H1 (cell line): ENCODE measurements at regions not wholly inside any gene's neighbourhood (a gene's known extent, or its start where the extent isn't known, plus 50 kb on each side); places are given as distances from the start of the nearest gene placed in this dataset.

Experiments used
- CTCF ChIA-PET: fragments of 300-600 bp; sonication (Branson Sonifier 250); formaldehyde crosslinking; loops from one replicate; lab custom pipeline; 2021; ENCODE audit not compliant: partially characterized antibody; lab: Charles Lee
- POLR2A ChIA-PET: fragments of 300-600 bp; sonication (Branson Sonifier 250); formaldehyde crosslinking; loops from one replicate; lab custom pipeline; 2021; ENCODE audit warnings: inconsistent platforms; ENCODE audit not compliant: partially characterized antibody; lab: Charles Lee
- DNase-seq, 2 experiments: peaks; one replicate each; pipeline versions ENCODE4 v3.0.0 to v3.0.0-alpha.2; 2010 to 2022; ENCODE audit warnings: low spot score in 2 of 2, low read depth in 1 of 2, mixed read lengths in 1 of 2
- FAIRE-seq: peaks from 2 replicates; lab custom pipeline; 2011; peaks lifted over from hg19 to GRCh38; lab: Jason Lieb, UNC
- H2AFZ ChIP-seq: 2 replicates; pipeline ENCODE4 v1.8.1; 2012; ENCODE audit warnings: low read length, inconsistent platforms
- H2AK5ac ChIP-seq: 2 replicates; pipeline ENCODE4 v1.6.1; 2013; ENCODE audit warnings: low read depth, low read length
- H2BK120ac ChIP-seq: replicated peaks from 2 replicates; pipeline ENCODE3; 2013; ENCODE audit warnings: low read depth, low read length, inconsistent platforms
- H2BK12ac ChIP-seq: 2 replicates; pipeline ENCODE4 v1.6.1; 2013; ENCODE audit warnings: low read depth, low read length
- H2BK15ac ChIP-seq: 2 replicates; pipeline ENCODE4 v1.6.1; 2013; ENCODE audit warnings: low read length
- H2BK20ac ChIP-seq: 2 replicates; pipeline ENCODE4 v1.6.1; 2013; ENCODE audit warnings: low read length
- H2BK5ac ChIP-seq: 2 replicates; pipeline ENCODE4 v1.6.1; 2013; ENCODE audit warnings: low read depth, low read length
- H3K14ac ChIP-seq: 2 replicates; pipeline ENCODE4 v1.6.1; 2013; ENCODE audit warnings: inconsistent platforms; ENCODE audit not compliant: insufficient read length
- H3K18ac ChIP-seq: 2 replicates; pipeline ENCODE4 v1.6.1; 2013; ENCODE audit warnings: low read length; ENCODE audit errors: extremely low read depth
- H3K23ac ChIP-seq: 2 replicates; pipeline ENCODE4 v1.6.1; 2013; ENCODE audit warnings: inconsistent platforms; ENCODE audit not compliant: insufficient read length
- H3K23me2 ChIP-seq: 2 replicates; pipeline ENCODE4 v1.6.1; 2013; ENCODE audit warnings: low read depth, low read length
- H3K27ac ChIP-seq: 2 replicates; pipeline ENCODE4 v1.6.1; 2011; ENCODE audit warnings: low read depth, low read length, inconsistent platforms
- H3K27me3 ChIP-seq, 4 experiments: replicated peaks in 1 of 4; 1 replicate in 1 of 4; 2 replicates in 3 of 4; pipeline versions ENCODE4 v1.6.1 to v1.8.1; 2011 to 2013; ENCODE audit warnings: low read length in 3 of 4, mild to moderate bottlenecking in 3 of 4, inconsistent platforms in 2 of 4, mixed read lengths in 2 of 4, moderate library complexity in 1 of 4; ENCODE audit not compliant: control insufficient read depth in 3 of 4, insufficient read depth in 3 of 4; ENCODE audit errors: extremely low read depth in 1 of 4
- H3K36me3 ChIP-seq, 4 experiments: 2 replicates each; pipeline versions ENCODE4 v1.6.1 to v1.8.1; 2011 to 2013; ENCODE audit warnings: mild to moderate bottlenecking in 4 of 4, low read length in 3 of 4, moderate library complexity in 2 of 4, control low read depth in 1 of 4, inconsistent platforms in 1 of 4; ENCODE audit not compliant: insufficient read depth in 4 of 4, control insufficient read depth in 2 of 4
- H3K4ac ChIP-seq: replicated peaks from 2 replicates; pipeline ENCODE3; 2013; ENCODE audit warnings: low read length, low read depth, mixed read lengths, inconsistent platforms; ENCODE audit not compliant: insufficient read length
- H3K4me1 ChIP-seq, 4 experiments: replicated peaks in 1 of 4; 1 replicate in 1 of 4; 2 replicates in 3 of 4; pipeline versions ENCODE4 v1.6.1 to v1.8.1; 2011 to 2013; ENCODE audit warnings: low read length in 3 of 4, inconsistent platforms in 2 of 4, mixed read lengths in 1 of 4; ENCODE audit not compliant: insufficient read depth in 4 of 4, control insufficient read depth in 3 of 4
- H3K4me2 ChIP-seq, 2 experiments: 2 replicates each; pipeline versions ENCODE4 v1.6.1 to v1.8.1; 2011 to 2013; ENCODE audit warnings: low read depth in 2 of 2, low read length in 2 of 2, control low read depth in 1 of 2, inconsistent platforms in 1 of 2, mild to moderate bottlenecking in 1 of 2; ENCODE audit not compliant: insufficient read depth in 1 of 2
- H3K4me3 ChIP-seq, 4 experiments: fragments of 200-600, 300-600 bp in 1 of 4; sonication (generic), shearing (Covaris generic), sonication (Bioruptor Twin) in 1 of 4; 2 replicates each; pipeline versions ENCODE4 v1.5.1 to v1.8.1; 2011 to 2016; ENCODE audit warnings: low read length in 4 of 4, low read depth in 3 of 4, control low read depth in 2 of 4, inconsistent platforms in 2 of 4, mild to moderate bottlenecking in 2 of 4, mixed read lengths in 1 of 4, moderate library complexity in 1 of 4; ENCODE audit not compliant: insufficient read depth in 2 of 4; ENCODE audit errors: extremely low read depth in 1 of 4
- H3K56ac ChIP-seq: replicated peaks from 2 replicates; pipeline ENCODE3; 2013; ENCODE audit warnings: low read depth, mild to moderate bottlenecking, mixed read lengths, low read length, inconsistent platforms; ENCODE audit not compliant: insufficient read length
- H3K79me1 ChIP-seq: 2 replicates; pipeline ENCODE4 v1.6.1; 2013; ENCODE audit warnings: low read depth, low read length, control low read depth
- H3K79me2 ChIP-seq, 2 experiments: 2 replicates each; pipeline versions ENCODE4 v1.6.1 to v1.8.1; 2012 to 2013; ENCODE audit warnings: low read length in 2 of 2, mild to moderate bottlenecking in 2 of 2, inconsistent platforms in 1 of 2; ENCODE audit not compliant: insufficient read depth in 2 of 2, control insufficient read depth in 1 of 2
- H3K9ac ChIP-seq, 4 experiments: replicated peaks in 1 of 4; 1 replicate in 1 of 4; 2 replicates in 3 of 4; pipeline versions ENCODE4 v1.6.1 to v1.8.1; 2011 to 2013; ENCODE audit warnings: low read depth in 3 of 4, low read length in 3 of 4, control low read depth in 2 of 4, mild to moderate bottlenecking in 2 of 4, moderate library complexity in 2 of 4, inconsistent platforms in 1 of 4; ENCODE audit errors: extremely low read depth in 1 of 4
- H3K9me3 ChIP-seq, 2 experiments: 2 replicates each; pipeline versions ENCODE4 v1.6.1 to v1.8.1; 2012 to 2013; ENCODE audit warnings: mild to moderate bottlenecking in 2 of 2, moderate library complexity in 2 of 2, control low read depth in 1 of 2, inconsistent platforms in 1 of 2, low read depth in 1 of 2, low read length in 1 of 2, mixed read lengths in 1 of 2; ENCODE audit not compliant: insufficient read depth in 2 of 2
- H4K20me1 ChIP-seq, 2 experiments: replicated peaks in 1 of 2; 2 replicates each; pipeline versions ENCODE3 to v1.8.1; 2011 to 2013; ENCODE audit warnings: inconsistent platforms in 2 of 2, low read length in 2 of 2, mild to moderate bottlenecking in 1 of 2; ENCODE audit not compliant: insufficient read depth in 2 of 2, control insufficient read depth in 1 of 2
- H4K5ac ChIP-seq: 2 replicates; pipeline ENCODE4 v1.6.1; 2013; ENCODE audit warnings: low read length, low read depth, mixed read lengths, inconsistent platforms; ENCODE audit not compliant: insufficient read length
- H4K8ac ChIP-seq: 2 replicates; pipeline ENCODE4 v1.8.0; 2013; ENCODE audit warnings: mild to moderate bottlenecking, moderate library complexity, low read length, inconsistent platforms; ENCODE audit not compliant: insufficient read depth; ENCODE audit errors: extremely low read depth
- H4K91ac ChIP-seq: replicated peaks from 2 replicates; pipeline ENCODE3; 2013; ENCODE audit warnings: low read length, mixed read lengths, inconsistent platforms; ENCODE audit not compliant: insufficient read length
- ATF2 ChIP-seq: IDR thresholded peaks from 2 replicates; pipeline ENCODE4 v1.6.1; 2012; ENCODE audit warnings: low read length, inconsistent platforms
- CBX8 ChIP-seq: fragments of 300-800, 300-1000 bp; sonication (generic); IDR thresholded peaks from 2 replicates; pipeline ENCODE4 v1.7.1; 2016; ENCODE audit warnings: low read depth, low read length, borderline replicate concordance
- EGR1 ChIP-seq: IDR thresholded peaks from 2 replicates; pipeline ENCODE4 v1.6.1; 2011; ENCODE audit warnings: low read depth, low read length, borderline replicate concordance
- PHF8 ChIP-seq: fragments of 200-600 bp; sonication (generic); conservative IDR thresholded peaks from 2 replicates; pipeline ENCODE4 v1.7.1; 2012; ENCODE audit warnings: low read depth, mild to moderate bottlenecking, inconsistent platforms, low read length, moderate library complexity
- SP2 ChIP-seq: IDR thresholded peaks from 2 replicates; pipeline ENCODE4 v1.6.1; 2012; ENCODE audit warnings: mild to moderate bottlenecking, low read length, inconsistent platforms
- SUZ12 ChIP-seq: fragments of 200-600 bp; sonication (generic); IDR thresholded peaks from 2 replicates; pipeline ENCODE4 v1.6.1; 2012; ENCODE audit warnings: mild to moderate bottlenecking, inconsistent platforms, low read length, moderate library complexity, mixed read lengths
- TAF1 ChIP-seq: IDR thresholded peaks from 2 replicates; pipeline ENCODE4 v1.6.1; 2011; ENCODE audit warnings: mild to moderate bottlenecking, low read depth, low read length
- ZNF274 ChIP-seq: IDR thresholded peaks from 2 replicates; pipeline ENCODE4 v1.7.0; 2012; ENCODE audit warnings: low read length, borderline replicate concordance; ENCODE audit errors: extremely low read depth
- WGBS, 2 experiments: shearing (Covaris generic) in 1 of 2; methylation state at CpG; one replicate each; pipeline versions ENCODE4 v1.1.6 to v1.1.7; 2013 to 2015; ENCODE audit warnings: low lambda C conversion rate in 2 of 2, mixed read lengths in 2 of 2, inconsistent platforms in 1 of 2, low coverage in 1 of 2, missing lambda C conversion rate in 1 of 2; ENCODE audit not compliant: insufficient replicate concordance in 2 of 2, insufficient coverage in 1 of 2, insufficient read length in 1 of 2; ENCODE audit errors: extremely low coverage in 1 of 2, missing lambda C conversion rate in 1 of 2; 5-methylcytosine and 5-hydroxymethylcytosine counted together

GRCh38 chr1:229204921-229205777 is 65.8 kb upstream of the RAB4A start:
- Histone ChIP-seq H3K56ac (no peak overlapping the region), H3K27me3 (no peaks in the 10 kb centered on the region), H3K23me2 (no peaks in the 10 kb centered on the region), H3K79me2 (no peaks in the 10 kb centered on the region), H3K79me1 (no peaks in the 10 kb centered on the region), H3K4me3 (no peak overlapping the region), H3K9ac (no peak overlapping the region), H3K27ac (no peak overlapping the region), H3K14ac (no peak overlapping the region), H3K9me3 (no peaks in the 10 kb centered on the region), H4K20me1 (no peaks in the 10 kb centered on the region), H2BK120ac (no peak overlapping the region), H3K18ac (peak overlapping the region; percentile 62; the same call in 1 of the 2 replicates), H4K91ac (no peak overlapping the region), H3K4me2 (no peak overlapping the region), H2BK5ac (peak overlapping the region; percentile 47; the same call in 1 of the 2 replicates), H4K8ac (no peak overlapping the region), H2AK5ac (no peak overlapping the region), H2BK15ac (no peak overlapping the region), H3K36me3 (no peaks in the 10 kb centered on the region), H3K4ac (no peak overlapping the region)
- CTCF ChIA-PET, result interaction anchor here (1.2 to 6.2 kb wide), 3 partner anchors 10 to 50 kb away, joined by 4 to 42 read pairs (median 5); no protein-coding TSS in a partner anchor
- POLR2A ChIA-PET, result interaction anchor here (1.4 kb wide), 1 partner anchor 29 kb away, joined by 3 read pairs; no protein-coding TSS in a partner anchor
- FAIRE-seq, result no peak
- TF ChIP-seq EGR1 (no peak), SUZ12 (no peak), PHF8 (no peak), SP2 (no peak), CBX8 (no peak), ATF2 (no peak), ZNF274 (no peak), TAF1 (no peak)
- TF ChIP-seq, all 59 proteins: peak for 0
- Histone ChIP-seq H3K23ac (no peak overlapping the region), H3K4me1 (peaks cover 6 to 17% (median 7%) of the 10 kb centered on the region in 4 experiments; a peak in 6 of 7 replicates), H2BK20ac (peak overlapping the region; percentile 67), H2BK12ac (peak overlapping the region; percentile 86; the same call in 1 of the 2 replicates), H4K5ac (no peak overlapping the region), H2AFZ (peak overlapping the region; percentile 63)
- DNase-seq, result peak in 1 of 2 experiments; percentile 43
- WGBS, 2 experiments, result 91% methylated on average over 15 of the region's 17 CpGs; no CpG with 5 or more reads in 1 of the 2 experiments
